Heart left ventricle (tissue), 13 donors: ENCODE measurements at regions not wholly inside any gene's neighbourhood (a gene's known extent, or its start where the extent isn't known, plus 50 kb on each side); places are given as distances from the start of the nearest gene placed in this dataset.

ENCODE experiments used
- CTCF ChIP-seq, 12 donors: fragments of 200-600 bp; sonication (generic) in 4 of 12; IDR thresholded peaks; one replicate each; pipeline versions ENCODE4 v1.5.0 to v1.8.0; 2018 to 2022; ENCODE audit warnings: antibody characterized with exemption in 12 of 12, mild to moderate bottlenecking in 5 of 12
- POLR2A ChIP-seq, 2 donors: fragments of 450-650 bp; IDR thresholded peaks; one replicate each; pipeline ENCODE4 v1.6.1; 2017; ENCODE audit warnings: antibody characterized with exemption in 2 of 2, mild to moderate bottlenecking in 2 of 2, moderate library complexity in 2 of 2
- donor health status: ischemic (EF 13 %, LVEDD 7.1; RV severe dilation, severe dysfunction).
- donor health status: DM: no; HTN: yes; CAD: no.
- donor health status: DM: no; HTN: no; CAD: no.
- donor health status: ischemic (EF 25% LVEDD 6.9; RV normal size, moderate dysfunction).
- donor health status: ischemic (EF 25% LVEDD 5.7; RV mildly dilated, moderate dysfunction).
- donor health status: ischemic (EF 35%, LVEDD 5.7; RV mildly dilated, moderate dysfunction).
- donor health status: nonischemic (EF 11% LVEDD 7.7; RV severe dilation, severe dysfunction).
- donor health status: DM: yes; HTN: yes; CAD: no.
- donor health status: PGD.
- donor health status: ischemic (EF 29% LVEDD 5.4; RV normal size, mild dysfunction).
- donor health status: nonischemic (EF 23%, LVEDD 6.1; RV moderate dilation, normal function).

- TF ChIP-seq CTCF (IDR thresholded peaks at IDR 0.05) (no peak), POLR2A (IDR thresholded peaks at IDR 0.05) (no peak)
Observed at GRCh38 chr18:44107187-44107586, 573.5 kb upstream of the SETBP1 start.
